H9 (cell line): ENCODE measurements at regions not wholly inside any gene's neighbourhood (a gene's known extent, or its start where the extent isn't known, plus 50 kb on each side); places are given as distances from the start of the nearest gene placed in this dataset.

Source experiments
- DNase-seq: peaks from one replicate; pipeline ENCODE4 v3.0.0-alpha.2; 2017
- H2AFZ ChIP-seq: one replicate; pipeline ENCODE4 v1.6.1; 2013; ENCODE audit warnings: mild to moderate bottlenecking, low read length, control low read depth, moderate library complexity
- H2AK5ac ChIP-seq: 2 replicates; pipeline ENCODE4 v1.6.1; 2013; ENCODE audit warnings: low read length, control low read depth, mixed read lengths; ENCODE audit not compliant: insufficient read length
- H2BK120ac ChIP-seq: one replicate; pipeline ENCODE4 v1.6.1; 2013; ENCODE audit warnings: low read depth, mild to moderate bottlenecking, low read length, control low read depth, inconsistent platforms; ENCODE audit not compliant: poor library complexity, severe bottlenecking
- H2BK12ac ChIP-seq: 2 replicates; pipeline ENCODE4 v1.6.1; 2013; ENCODE audit warnings: low read length, control low read depth, mixed read lengths, low read depth; ENCODE audit not compliant: insufficient read length
- H2BK15ac ChIP-seq: 2 replicates; pipeline ENCODE4 v1.6.1; 2013; ENCODE audit warnings: low read depth, low read length, control low read depth
- H2BK20ac ChIP-seq: one replicate; pipeline ENCODE4 v1.6.1; 2013; ENCODE audit warnings: low read depth, mild to moderate bottlenecking, low read length, control low read depth, inconsistent platforms; ENCODE audit not compliant: poor library complexity, severe bottlenecking
- H2BK5ac ChIP-seq: 2 replicates; pipeline ENCODE4 v1.6.1; 2013; ENCODE audit warnings: low read length, control low read depth, mixed read lengths; ENCODE audit not compliant: insufficient read length
- H3K14ac ChIP-seq: 2 replicates; pipeline ENCODE4 v1.6.1; 2013; ENCODE audit warnings: low read length, control low read depth; ENCODE audit not compliant: insufficient read depth
- H3K18ac ChIP-seq: 2 replicates; pipeline ENCODE4 v1.6.1; 2013; ENCODE audit warnings: low read depth, mild to moderate bottlenecking, mixed read lengths, low read length, control low read depth; ENCODE audit not compliant: insufficient read length
- H3K23ac ChIP-seq: 2 replicates; pipeline ENCODE4 v1.6.1; 2013; ENCODE audit warnings: low read length, control low read depth, mixed read lengths, low read depth; ENCODE audit not compliant: insufficient read length
- H3K23me2 ChIP-seq: 2 replicates; pipeline ENCODE4 v1.6.1; 2013; ENCODE audit warnings: low read depth, mild to moderate bottlenecking, mixed read lengths, low read length, control low read depth; ENCODE audit not compliant: insufficient read length, poor library complexity, severe bottlenecking
- H3K27ac ChIP-seq: 2 replicates; pipeline ENCODE4 v1.5.1; 2013; ENCODE audit warnings: low read length, control low read depth, mixed read lengths, low read depth; ENCODE audit not compliant: insufficient read length
- H3K27me3 ChIP-seq: 2 replicates; pipeline ENCODE4 v1.6.1; 2013; ENCODE audit warnings: low read length, control low read depth, inconsistent platforms; ENCODE audit not compliant: insufficient read depth
- H3K4ac ChIP-seq: 2 replicates; pipeline ENCODE4 v1.6.1; 2013; ENCODE audit warnings: low read depth, mild to moderate bottlenecking, control low read depth, inconsistent platforms, low read length, moderate library complexity
- H3K4me1 ChIP-seq: 2 replicates; pipeline ENCODE4 v1.6.1; 2013; ENCODE audit warnings: low read length, control low read depth, inconsistent platforms; ENCODE audit not compliant: insufficient read depth
- H3K4me2 ChIP-seq: 2 replicates; pipeline ENCODE4 v1.6.1; 2013; ENCODE audit warnings: low read length, control low read depth, mixed read lengths; ENCODE audit not compliant: insufficient read length, insufficient read depth
- H3K56ac ChIP-seq: 2 replicates; pipeline ENCODE4 v1.6.1; 2013; ENCODE audit warnings: low read depth, mild to moderate bottlenecking, mixed read lengths, low read length, control low read depth; ENCODE audit not compliant: insufficient read length
- H3K79me1 ChIP-seq: 2 replicates; pipeline ENCODE4 v1.6.1; 2013; ENCODE audit warnings: low read depth, mild to moderate bottlenecking, moderate library complexity, low read length, control low read depth, inconsistent platforms; ENCODE audit not compliant: insufficient read depth, poor library complexity, severe bottlenecking
- H3K79me2 ChIP-seq: 2 replicates; pipeline ENCODE4 v1.6.1; 2013; ENCODE audit warnings: low read length, control low read depth, inconsistent platforms; ENCODE audit not compliant: insufficient read depth
- H3K9ac ChIP-seq: 2 replicates; pipeline ENCODE4 v1.6.1; 2013; ENCODE audit warnings: low read length, control low read depth, mixed read lengths; ENCODE audit not compliant: insufficient read length; ENCODE audit errors: extremely low read depth
- H3K9me3 ChIP-seq: one replicate; pipeline ENCODE4 v1.6.1; 2013; ENCODE audit warnings: low read depth, low read length, inconsistent platforms; ENCODE audit not compliant: control insufficient read depth
- H3T11ph ChIP-seq: one replicate; pipeline ENCODE4 v1.6.1; 2013; ENCODE audit warnings: mild to moderate bottlenecking, low read length, control low read depth, inconsistent platforms
- H4K20me1 ChIP-seq: one replicate; pipeline ENCODE4 v1.6.1; 2013; ENCODE audit not compliant: control insufficient read depth, insufficient read length, insufficient read depth
- H4K5ac ChIP-seq: 2 replicates; pipeline ENCODE4 v1.6.1; 2013; ENCODE audit warnings: low read depth, mild to moderate bottlenecking, mixed read lengths, low read length, control low read depth; ENCODE audit not compliant: insufficient read length
- H4K8ac ChIP-seq: replicated peaks from 2 replicates; pipeline ENCODE4 v1.6.1; 2013; ENCODE audit warnings: low read length, control low read depth, mixed read lengths, low read depth; ENCODE audit not compliant: insufficient read length
- H4K91ac ChIP-seq: 2 replicates; pipeline ENCODE4 v1.6.1; 2013; ENCODE audit warnings: low read depth, mild to moderate bottlenecking, moderate library complexity, mixed read lengths, low read length, control low read depth; ENCODE audit not compliant: insufficient read length
- H3K27ac Mint-ChIP-seq, 3 experiments: 2 replicates in 2 of 3; 3 replicates in 1 of 3; pipeline ENCODE4 v1.8.0; 2020 to 2021; ENCODE audit warnings: mixed read lengths in 3 of 3, mild to moderate bottlenecking in 1 of 3, moderate library complexity in 1 of 3
- H3K27me3 Mint-ChIP-seq: 2 replicates; pipeline ENCODE4 v1.8.0; 2021; ENCODE audit warnings: low read depth, mild to moderate bottlenecking, moderate library complexity, mixed read lengths
- H3K36me3 Mint-ChIP-seq, 3 experiments: 2 replicates in 2 of 3; 3 replicates in 1 of 3; pipeline ENCODE4 v1.8.0; 2020 to 2021; ENCODE audit warnings: low read depth in 3 of 3, mixed read lengths in 3 of 3; ENCODE audit not compliant: insufficient read depth in 1 of 3
- H3K4me1 Mint-ChIP-seq, 2 experiments: 2 replicates each; pipeline ENCODE4 v1.8.0; 2020; ENCODE audit warnings: mixed read lengths in 2 of 2
- H3K4me3 Mint-ChIP-seq, 2 experiments: 2 replicates in 1 of 2; 3 replicates in 1 of 2; pipeline ENCODE4 v1.8.0; 2020 to 2021; ENCODE audit warnings: mild to moderate bottlenecking in 2 of 2, mixed read lengths in 2 of 2, moderate library complexity in 1 of 2
- H3K9me3 Mint-ChIP-seq, 2 experiments: 2 replicates in 1 of 2; 3 replicates in 1 of 2; pipeline ENCODE4 v1.8.0; 2020; ENCODE audit warnings: mild to moderate bottlenecking in 2 of 2, mixed read lengths in 2 of 2, moderate library complexity in 1 of 2
- CTCF ChIP-seq: fragments of 200-600 bp; sonication (generic); conservative IDR thresholded peaks from 3 replicates; pipeline ENCODE4 v1.8.0; 2021; ENCODE audit warnings: antibody characterized with exemption, mild to moderate bottlenecking
- whole genome bisulfite sequencing: extraction: QIAGEN DNeasy Blood & Tissue Kit; methylation state at CpG from one replicate; pipeline ENCODE4 v1.1.7; 2013; ENCODE audit warnings: missing lambda C conversion rate, low lambda C conversion rate, mixed read lengths; ENCODE audit not compliant: insufficient read length; ENCODE audit errors: extremely low coverage; 5-methylcytosine and 5-hydroxymethylcytosine counted together

GRCh38 chr5:96074460-96074859 lies 112.8 kb upstream of the ELL2 start:
- no peak overlapping the region for H3K4me2 ChIP-seq

More at GRCh38 chr5:96074460-96074859, 112.8 kb upstream of the ELL2 start:
- H3K36me3 Mint-ChIP-seq = no peaks in the 10 kb centered on the region
- TF ChIP-seq CTCF = no peak
- no peak overlapping the region for H2BK12ac ChIP-seq
- no peak overlapping the region for H2BK5ac ChIP-seq
- no peak overlapping the region for H3K9ac ChIP-seq
- H2AK5ac ChIP-seq = no peak overlapping the region
- DNase-seq = no peak
- H3K27me3 ChIP-seq = no peaks in the 10 kb centered on the region
- no peak overlapping the region for H3K18ac ChIP-seq
- H3K23me2 ChIP-seq = no peaks in the 10 kb centered on the region
- H2BK15ac ChIP-seq = no peak overlapping the region
- no peaks in the 10 kb centered on the region; the same call in 1 of the 2 replicates for H3K27me3 Mint-ChIP-seq
- no peaks in the 10 kb centered on the region for H3K9me3 ChIP-seq
- H3K14ac ChIP-seq = no peak overlapping the region
- no peaks in the 10 kb centered on the region for H3K9me3 Mint-ChIP-seq
- H3K4me1 ChIP-seq = no peaks in the 10 kb centered on the region
- no peak overlapping the region for H4K8ac ChIP-seq
- no peak overlapping the region for H3K27ac Mint-ChIP-seq
- H3K56ac ChIP-seq = no peak overlapping the region
- no peak overlapping the region for H3K27ac ChIP-seq
- no peaks in the 10 kb centered on the region for H4K20me1 ChIP-seq
- no peak overlapping the region for H2BK120ac ChIP-seq
- no peak overlapping the region for H4K5ac ChIP-seq
- H2AFZ ChIP-seq = no peak overlapping the region
- no peak overlapping the region for H3K4me3 Mint-ChIP-seq
- no peak overlapping the region for H4K91ac ChIP-seq
- H3K79me1 ChIP-seq = no peaks in the 10 kb centered on the region
- no peak overlapping the region for H2BK20ac ChIP-seq
- H3T11ph ChIP-seq = no peak overlapping the region
- H3K79me2 ChIP-seq = no peaks in the 10 kb centered on the region
- H3K4ac ChIP-seq = no peak overlapping the region
- H3K4me1 Mint-ChIP-seq = peaks cover 0 to 11% of the 10 kb centered on the region in 2 experiments; a peak in 2 of 4 replicates
- H3K23ac ChIP-seq = no peak overlapping the region
- WGBS = no CpG with 5 or more reads among the region's 1 CpG
